CD1c-positive myeloid dendritic cell (primary cell): ENCODE measurements at regions not wholly inside any gene's neighbourhood (a gene's known extent, or its start where the extent isn't known, plus 50 kb on each side); places are given as distances from the start of the nearest gene placed in this dataset.
A peak's percentile ranks its signal among the peaks of the same experiment; 100 is the strongest.
"Not testable (repeated sequence)": the region's sequence is repeated elsewhere in the genome, so short reads cannot be mapped to it uniquely, and the experiment has no call there.

Experiments
- DNase-seq: peaks from one replicate; pipeline ENCODE4 v3.0.0-alpha.2; 2016; ENCODE audit errors: extremely low spot score

DNA sequence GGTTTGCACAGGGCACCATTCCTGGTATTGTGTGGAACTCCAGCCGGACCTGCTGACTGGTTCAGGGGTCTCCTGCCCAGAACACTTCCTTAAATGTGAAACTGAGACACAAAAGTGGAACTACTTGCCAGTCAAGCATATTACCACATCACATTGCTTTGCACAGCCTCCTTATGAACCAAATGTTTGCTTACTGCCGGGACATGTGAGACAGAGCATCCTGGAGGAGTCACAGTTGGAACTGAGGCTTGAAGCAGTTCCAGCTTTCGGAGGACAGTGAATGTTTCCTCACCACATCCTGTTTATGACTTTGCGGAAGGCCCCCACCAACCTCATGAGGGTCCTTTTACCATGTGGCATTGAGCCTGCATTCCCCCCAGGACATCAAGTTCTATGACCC is 105.8 kb upstream of the ARHGAP42 start:
- DNase-seq: no peak

- no peak for DNase-seq
Observed at GRCh38 chr11:100584201-100584985, 102.7 kb upstream of the ARHGAP42 start.

- no peak for DNase-seq
Observed at GRCh38 chr11:100585728-100586127, 101.4 kb upstream of the ARHGAP42 start.

DNA sequence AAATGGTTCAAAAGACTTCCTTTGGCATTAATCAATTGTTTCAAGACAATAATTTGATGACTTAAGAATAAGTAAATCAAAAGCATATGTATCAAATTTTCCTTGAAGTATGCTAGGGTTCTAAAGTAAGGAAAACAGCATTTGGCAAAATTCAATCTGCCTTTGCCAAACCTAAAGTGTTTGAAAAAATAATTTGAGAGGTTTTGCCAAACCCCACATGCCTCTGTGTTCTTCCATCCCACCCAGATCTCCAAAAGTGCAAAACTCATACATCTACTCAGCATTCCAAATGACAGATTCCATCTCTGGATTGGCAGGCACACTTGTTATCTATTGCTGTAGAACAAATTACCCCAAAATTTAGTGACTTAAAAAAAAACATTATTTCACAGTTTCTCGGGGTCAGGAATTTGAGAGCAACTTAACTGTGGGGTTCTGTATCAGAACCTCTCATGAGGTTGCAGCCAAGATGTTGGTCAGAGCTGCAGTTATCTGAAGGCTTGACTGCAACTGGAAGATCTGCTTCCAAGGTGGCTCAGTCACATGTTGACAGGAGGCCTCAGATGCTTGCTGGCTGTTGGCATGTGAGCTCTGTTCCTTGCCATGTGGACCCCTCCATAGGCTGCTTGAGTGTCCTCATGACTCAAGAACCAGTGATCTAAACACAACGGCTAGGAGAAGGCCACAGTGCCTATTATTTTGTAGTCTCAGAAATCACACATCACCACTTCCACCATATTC is 100.6 kb upstream of the ARHGAP42 start:
- DNase-seq: no peak

GRCh38 chr11:100592619-100593260 is 94.3 kb upstream of the ARHGAP42 start:
- DNase-seq: no peak

DNA sequence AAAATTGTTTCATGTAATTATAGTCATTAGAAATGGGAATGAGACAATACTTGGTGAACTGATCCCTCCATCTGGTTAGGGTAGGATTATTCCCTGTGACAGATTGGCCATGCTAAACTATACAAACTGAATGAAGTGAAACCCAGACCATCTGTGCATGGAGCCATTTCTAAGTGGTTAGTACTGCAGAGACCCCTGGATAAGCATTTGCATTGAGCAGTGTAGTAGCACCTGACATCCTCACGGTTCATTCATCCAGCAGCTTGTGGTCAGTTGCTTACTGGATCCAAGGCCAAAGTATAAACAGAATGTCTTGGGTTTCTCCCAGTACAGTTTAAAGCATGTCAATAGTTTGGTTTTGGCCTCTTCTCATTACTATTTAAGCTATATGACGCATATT is 93.8 kb upstream of the ARHGAP42 start:
- no peak for DNase-seq

- no peak for DNase-seq
Observed at GRCh38 chr11:100594320-100594719, 92.8 kb upstream of the ARHGAP42 start.

DNA sequence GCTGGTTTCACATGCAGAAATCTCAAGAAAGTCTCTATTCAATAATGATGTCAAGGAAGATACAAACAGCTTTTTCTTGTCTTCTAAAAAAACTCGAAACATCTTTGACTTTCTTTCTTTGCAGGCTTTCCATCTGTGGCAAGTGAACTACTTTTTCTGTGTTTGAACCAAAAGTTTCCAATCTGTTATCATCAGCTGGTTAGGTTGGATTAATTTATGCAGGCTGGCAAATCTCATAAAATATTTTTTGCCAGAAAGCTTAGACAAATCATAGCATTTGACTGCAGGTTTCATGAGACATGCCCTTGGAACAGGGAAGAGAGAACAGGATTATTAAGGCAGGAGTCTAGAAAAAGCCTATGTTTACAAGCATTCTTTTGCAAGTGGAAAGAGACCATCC is 86.1 kb upstream of the ARHGAP42 start:
- DNase-seq: no peak

DNA sequence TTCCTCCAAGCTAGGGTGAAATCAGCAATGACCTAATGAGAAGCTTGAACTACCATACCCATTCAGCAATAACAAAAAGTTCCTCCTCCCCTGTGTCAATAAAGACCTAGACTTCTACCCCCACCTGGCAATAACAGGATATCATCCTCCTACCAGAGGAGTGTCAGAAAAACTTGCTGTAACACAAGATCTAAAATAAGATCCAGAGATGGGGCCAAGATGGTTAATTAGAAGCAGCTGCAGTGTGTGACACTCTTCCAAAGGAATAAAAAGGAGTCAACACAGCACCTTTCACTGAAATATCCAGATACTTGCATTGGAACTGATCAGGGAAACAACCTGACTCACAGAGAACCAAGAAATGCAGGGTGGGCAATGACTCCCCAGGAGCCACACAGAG is 84.4 kb upstream of the ARHGAP42 start:
- no peak for DNase-seq

GRCh38 chr11:100607761-100608160 is 79.3 kb upstream of the ARHGAP42 start:
- DNase-seq: not testable (repeated sequence)

GRCh38 chr11:100612766-100613165 is 74.3 kb upstream of the ARHGAP42 start:
- DNase-seq: peak; percentile 28

GRCh38 chr11:100618914-100619313 is 68.2 kb upstream of the ARHGAP42 start:
- DNase-seq: no peak

DNA sequence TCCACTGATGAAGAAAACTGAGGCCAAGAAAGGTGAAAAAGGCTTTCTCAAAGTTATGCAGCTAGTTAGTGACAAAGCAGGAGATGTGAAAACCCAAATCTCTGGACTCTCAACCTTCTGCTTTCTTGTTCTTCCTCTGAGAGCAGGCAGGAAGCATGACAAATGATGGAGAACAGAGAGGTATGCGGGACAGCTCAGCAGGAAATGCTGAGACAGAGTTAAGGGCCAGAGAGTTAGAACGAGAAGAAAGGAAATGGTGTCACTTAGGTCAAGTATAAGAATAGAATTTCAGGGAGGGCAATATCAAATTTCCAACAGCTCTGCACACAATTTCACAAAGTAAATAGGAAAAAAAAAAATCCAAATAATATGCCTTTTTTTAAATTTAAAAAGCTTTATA is 67.6 kb upstream of the ARHGAP42 start:
- DNase-seq: no peak

DNA sequence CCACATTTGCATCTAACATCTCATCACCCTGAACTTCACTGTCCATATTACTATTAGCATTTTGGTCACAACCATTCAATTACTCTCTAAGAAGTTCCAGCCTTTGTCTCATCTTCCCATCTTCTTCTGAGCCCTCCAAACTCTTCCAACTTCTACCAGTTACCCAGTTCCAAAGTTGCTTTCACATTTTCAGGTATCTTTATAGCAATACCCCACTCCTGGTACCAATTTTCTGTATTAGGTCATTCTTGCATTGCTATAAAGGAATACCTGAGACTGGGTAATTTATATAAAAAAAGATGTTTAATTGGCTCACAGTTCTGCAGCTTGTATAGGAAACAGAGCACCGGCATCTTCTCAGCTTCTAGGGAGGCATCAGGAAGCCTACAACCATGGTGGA is 64.7 kb upstream of the ARHGAP42 start:
- DNase-seq: no peak

- DNase-seq: no peak
Observed at GRCh38 chr11:100624346-100624745, 62.7 kb upstream of the ARHGAP42 start.

- DNase-seq: no peak
Observed at GRCh38 chr11:100625041-100625440, 62.0 kb upstream of the ARHGAP42 start.

DNA sequence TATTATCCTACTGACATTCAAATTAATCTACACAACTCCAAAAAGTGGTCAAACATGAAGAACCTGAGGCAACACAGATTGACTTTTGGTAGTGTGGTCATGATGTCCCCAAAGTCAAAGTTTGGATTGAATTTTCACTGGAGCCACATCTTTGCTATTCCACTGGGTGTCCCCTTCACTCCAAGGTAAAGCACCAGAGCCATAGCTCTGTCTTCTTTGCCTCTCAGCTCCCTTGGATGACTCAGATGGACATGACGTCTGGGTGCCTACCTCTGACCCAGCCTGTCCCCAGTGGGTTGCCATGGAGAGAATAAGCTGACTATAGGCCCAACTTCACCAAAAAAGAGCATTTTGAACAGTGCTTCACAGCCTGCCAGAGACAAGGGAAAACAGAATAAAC is 57.4 kb upstream of the ARHGAP42 start:
- no peak for DNase-seq

GRCh38 chr11:100630898-100631297 is 56.2 kb upstream of the ARHGAP42 start:
- no peak for DNase-seq

DNA sequence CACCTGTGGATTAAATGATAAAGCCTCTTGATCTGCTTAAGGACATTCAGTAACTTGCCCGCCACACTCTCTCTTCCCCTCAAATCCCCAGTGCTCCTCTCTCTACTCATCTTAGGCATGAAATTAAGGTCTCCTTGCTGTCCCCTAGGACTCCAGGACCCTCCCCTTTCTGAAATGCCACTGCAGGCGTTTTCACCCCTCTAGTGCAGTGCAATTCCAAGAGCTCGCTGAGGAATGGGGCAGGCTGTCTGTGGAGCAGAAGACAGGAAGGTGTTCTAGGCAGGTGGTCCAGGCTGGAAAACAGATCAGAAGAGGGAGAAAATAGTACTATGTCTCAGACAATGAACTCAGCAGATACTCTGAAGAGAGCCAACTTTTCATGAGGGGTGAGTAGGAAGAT is 55.8 kb upstream of the ARHGAP42 start:
- DNase-seq: no peak

DNA sequence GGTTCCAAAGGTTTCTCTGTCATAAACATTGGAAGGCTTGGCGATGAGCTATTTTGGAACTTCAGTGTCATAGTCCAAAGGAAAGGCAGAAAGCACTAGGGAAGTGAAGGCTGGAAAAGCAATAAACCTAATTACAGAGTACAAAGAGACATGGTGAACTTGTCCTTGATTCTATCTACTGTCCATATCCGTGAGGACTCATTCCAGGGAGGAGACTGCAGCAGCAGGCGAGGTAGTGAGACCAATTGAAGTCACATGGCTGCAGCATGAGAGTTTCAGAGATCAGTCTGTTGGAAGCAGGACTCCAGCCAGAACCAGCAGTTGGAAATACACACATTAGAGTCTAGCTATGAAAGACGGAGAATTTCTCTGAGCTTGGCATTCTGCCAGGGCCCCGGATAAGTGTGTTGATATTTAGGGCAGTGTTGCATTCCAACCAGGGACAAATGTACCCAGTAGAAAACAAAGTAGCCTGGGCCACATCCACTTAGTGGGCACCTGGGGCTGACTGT is 54.1 kb upstream of the ARHGAP42 start:
- no peak for DNase-seq

- DNase-seq: no peak
Observed at GRCh38 chr11:100635194-100635593, 51.9 kb upstream of the ARHGAP42 start.

DNA sequence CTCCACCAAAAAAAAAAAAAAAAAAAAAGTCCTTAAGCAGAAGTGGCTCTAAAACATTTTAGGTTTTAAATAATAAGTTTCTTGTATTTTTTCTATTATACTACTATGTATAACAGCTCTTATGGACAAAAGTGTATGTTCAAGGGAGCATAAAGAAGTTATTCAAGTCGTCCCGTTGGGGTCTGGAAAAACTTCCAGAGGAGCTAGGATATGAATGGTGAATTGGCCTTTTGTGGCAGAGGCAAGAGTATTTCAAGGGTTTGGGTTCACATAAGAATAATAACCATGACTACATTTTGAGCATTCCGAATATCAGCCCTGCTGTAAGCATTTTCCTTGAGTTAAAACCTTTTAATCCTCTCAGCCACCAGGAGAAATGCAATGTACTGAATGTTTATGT is 50.6 kb upstream of the ARHGAP42 start:
- DNase-seq: no peak
